ENCODE measurements at regions not wholly inside any gene's neighbourhood (a gene's known extent, or its start where the extent isn't known, plus 50 kb on each side); places are given as distances from the start of the nearest gene placed in this dataset.

GRCh38 chr6:14187406-14187805 lies 69.8 kb downstream of the CD83 start:
- DNase-seq (ENCODE audit: low read depth) = no peak
- in situ Hi-C loops (cut with HindIII; ENCODE audit: low pct_unique_long_range_greater_than_20kb, low sequenced_read_pairs) = no loop called here

DNA sequence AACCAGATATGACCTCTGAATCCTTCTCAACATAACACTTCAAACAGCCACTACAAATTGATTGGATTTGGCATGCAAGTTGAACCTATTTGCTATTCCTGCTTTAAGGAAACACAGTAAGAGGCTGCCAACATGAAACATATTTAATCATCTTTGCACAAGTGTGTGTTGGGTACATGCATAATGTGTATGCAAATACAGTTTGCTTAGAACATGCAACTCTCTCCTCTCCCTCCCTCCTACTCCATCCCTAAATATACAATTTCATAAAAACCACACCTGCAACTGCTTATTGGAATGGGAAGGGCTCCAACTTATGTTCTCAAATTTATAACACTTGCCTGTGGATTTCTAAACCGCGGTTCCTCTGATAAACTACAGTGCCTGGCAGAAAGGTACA lies 71.5 kb downstream of the CD83 start:
- no peak for DNase-seq (ENCODE audit: low read depth)

DNA sequence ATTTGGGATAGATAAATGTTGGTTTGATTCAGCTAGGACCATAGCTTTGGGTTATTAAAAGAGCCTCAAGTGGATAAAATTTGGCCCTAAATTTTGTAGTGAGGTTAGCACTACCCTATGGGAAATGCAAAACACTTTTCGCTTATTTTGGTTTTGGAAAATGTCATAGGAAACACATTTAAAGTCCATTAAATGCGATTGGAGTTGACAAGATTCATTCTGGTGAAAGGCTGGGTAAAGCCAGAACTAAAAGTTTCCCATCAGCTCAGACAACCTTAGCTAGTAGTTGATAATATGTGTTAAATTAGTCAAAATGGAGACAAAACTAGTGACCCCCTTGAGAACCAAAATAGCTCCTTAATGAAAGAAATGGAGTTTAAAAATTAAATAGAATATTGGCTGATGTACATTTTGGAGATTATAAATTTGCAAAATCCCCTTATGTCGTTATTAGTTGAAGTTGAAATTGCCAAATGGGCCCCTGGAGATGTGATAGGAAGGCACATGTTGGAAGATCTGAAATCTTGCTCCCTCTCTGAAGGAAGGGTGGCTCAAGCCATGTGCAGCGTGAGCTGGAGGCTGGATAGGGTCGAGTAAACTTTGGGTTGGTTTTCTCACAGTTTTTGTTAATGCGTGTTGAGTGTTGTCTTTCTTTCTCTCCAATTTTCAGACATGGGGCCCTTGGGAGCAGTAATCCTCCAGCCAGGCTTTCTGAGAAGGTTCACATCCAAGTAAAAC lies 72.8 kb downstream of the CD83 start:
- DNase-seq (ENCODE audit: low read depth) = no peak
- in situ Hi-C loops (cut with HindIII; ENCODE audit: low pct_unique_long_range_greater_than_20kb, low sequenced_read_pairs) = no loop called here

More for the DNA sequence above, 71.5 kb downstream of the CD83 start:
- in situ Hi-C loops (cut with HindIII; ENCODE audit: low pct_unique_long_range_greater_than_20kb, low sequenced_read_pairs) = no loop called here

DNA sequence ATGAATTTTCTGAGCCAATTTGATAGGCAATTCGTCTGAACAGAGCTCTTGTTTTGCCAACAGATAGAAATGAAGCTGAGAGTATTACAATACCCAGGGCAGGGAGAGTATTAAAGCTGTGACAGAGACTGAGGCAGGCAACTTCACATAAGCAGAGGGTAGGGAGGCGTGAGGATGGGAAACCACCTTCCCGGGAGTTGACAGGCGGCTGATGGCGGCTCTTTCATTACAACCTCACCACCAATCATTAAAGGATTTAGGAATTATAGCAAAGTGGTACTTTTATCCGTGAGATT lies 73.3 kb downstream of the CD83 start:
- DNase-seq (ENCODE audit: low read depth) = no peak
- in situ Hi-C loops (cut with HindIII; ENCODE audit: low pct_unique_long_range_greater_than_20kb, low sequenced_read_pairs) = no loop called here

GRCh38 chr6:14191761-14192160 lies 74.2 kb downstream of the CD83 start:
- DNase-seq (ENCODE audit: low read depth) = no peak
- in situ Hi-C loops (cut with HindIII; ENCODE audit: low pct_unique_long_range_greater_than_20kb, low sequenced_read_pairs) = no loop called here

GRCh38 chr6:14192216-14192788 lies 74.7 kb downstream of the CD83 start:
- in situ Hi-C loops (cut with HindIII; ENCODE audit: low pct_unique_long_range_greater_than_20kb, low sequenced_read_pairs) = no loop called here

DNA sequence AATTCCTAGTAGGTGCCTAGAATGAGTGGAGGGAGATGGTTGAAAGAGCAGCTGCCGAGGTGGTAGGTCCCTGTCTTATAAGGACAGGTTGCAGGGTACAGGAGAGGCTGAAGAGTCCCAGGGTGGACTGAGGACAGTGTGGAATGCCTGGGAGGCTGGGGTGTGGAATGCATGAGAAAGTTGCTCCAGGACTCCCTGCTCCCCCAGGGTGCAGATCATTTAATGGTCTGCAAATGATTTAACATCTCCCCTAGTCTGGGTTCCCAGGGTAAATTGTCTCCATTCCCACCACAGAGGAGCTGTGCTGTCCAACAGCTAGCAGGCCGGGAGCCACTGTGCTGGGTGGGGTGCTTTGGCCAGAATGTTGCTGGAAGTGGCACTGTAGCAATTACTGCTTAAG lies 76.0 kb downstream of the CD83 start:
- DNase-seq (ENCODE audit: low read depth) = no peak
- in situ Hi-C loops (cut with HindIII; ENCODE audit: low pct_unique_long_range_greater_than_20kb, low sequenced_read_pairs) = no loop called here

More at GRCh38 chr6:14192216-14192788, 74.7 kb downstream of the CD83 start:
- DNase-seq (ENCODE audit: low read depth) = no peak

DNA sequence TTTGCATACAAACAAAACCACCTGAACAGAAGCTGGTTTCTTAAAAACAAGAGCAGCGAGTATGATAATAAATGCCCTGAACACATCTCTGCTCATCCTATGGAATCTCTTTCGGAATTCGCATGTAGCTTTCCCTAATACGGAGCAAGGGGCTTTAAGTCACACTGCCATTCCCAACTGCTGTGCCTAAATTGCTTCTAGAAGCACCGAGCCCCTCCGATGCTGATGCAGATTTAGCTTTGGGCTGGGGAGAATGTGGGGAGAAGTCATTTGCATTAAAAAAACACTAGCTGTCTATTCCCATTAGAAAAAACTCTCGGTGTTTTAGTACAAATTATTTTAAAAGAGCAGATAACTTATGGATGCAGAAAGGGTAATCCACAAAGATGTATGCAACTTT lies 76.9 kb downstream of the CD83 start:
- DNase-seq (ENCODE audit: low read depth) = no peak
- in situ Hi-C loops (cut with HindIII; ENCODE audit: low pct_unique_long_range_greater_than_20kb, low sequenced_read_pairs) = no loop called here

- DNase-seq (ENCODE audit: low read depth) = no peak
- in situ Hi-C loops (cut with HindIII; ENCODE audit: low pct_unique_long_range_greater_than_20kb, low sequenced_read_pairs) = no loop called here
Measured at GRCh38 chr6:14194976-14195375, 77.4 kb downstream of the CD83 start.

DNA sequence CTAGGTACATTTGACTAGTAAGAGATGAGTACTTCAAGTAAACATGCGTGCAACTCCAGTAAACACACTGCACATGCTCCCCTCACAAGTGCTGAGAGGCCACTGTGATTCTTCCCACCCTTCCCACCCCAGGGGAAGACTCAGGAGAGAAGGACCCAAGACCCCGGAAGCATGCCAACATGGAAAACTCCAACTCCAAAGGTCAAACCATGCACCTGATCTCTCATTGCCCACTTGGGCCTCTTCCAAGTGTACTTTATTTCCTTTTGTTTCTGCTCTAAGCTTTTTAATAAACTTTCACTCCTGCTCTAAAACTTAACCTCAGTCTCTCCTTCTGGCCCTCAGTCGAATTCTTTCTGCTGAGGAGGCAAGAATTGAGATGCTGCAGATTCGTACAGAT lies 78.5 kb downstream of the CD83 start:
- no peak for DNase-seq (ENCODE audit: low read depth)
- in situ Hi-C loops (cut with HindIII; ENCODE audit: low pct_unique_long_range_greater_than_20kb, low sequenced_read_pairs) = no loop called here

DNA sequence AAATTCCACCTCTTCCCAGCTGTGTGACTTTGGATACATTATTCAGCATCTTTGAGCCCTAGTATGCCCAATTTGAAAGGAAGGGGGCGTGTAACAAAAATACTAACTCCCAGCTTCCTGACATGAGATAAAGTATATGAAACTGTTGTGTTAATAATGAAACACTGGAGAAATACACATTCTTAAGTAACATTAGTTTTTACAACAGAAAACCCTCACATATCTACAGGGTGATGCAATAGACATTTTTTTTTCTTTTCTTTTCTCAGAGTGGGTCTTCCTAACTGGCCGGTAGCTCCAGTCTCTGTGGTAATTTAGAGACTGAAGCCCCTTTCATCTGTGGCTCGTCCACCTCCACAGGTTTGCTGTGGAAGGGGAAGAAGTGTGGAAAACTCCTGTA lies 79.5 kb downstream of the CD83 start:
- in situ Hi-C loops (cut with HindIII; ENCODE audit: low pct_unique_long_range_greater_than_20kb, low sequenced_read_pairs) = no loop called here
- no peak for DNase-seq (ENCODE audit: low read depth)

GRCh38 chr6:14200047-14200446 lies 82.5 kb downstream of the CD83 start:
- in situ Hi-C loops (cut with HindIII; ENCODE audit: low pct_unique_long_range_greater_than_20kb, low sequenced_read_pairs) = no loop called here
- no peak for DNase-seq (ENCODE audit: low read depth)

DNA sequence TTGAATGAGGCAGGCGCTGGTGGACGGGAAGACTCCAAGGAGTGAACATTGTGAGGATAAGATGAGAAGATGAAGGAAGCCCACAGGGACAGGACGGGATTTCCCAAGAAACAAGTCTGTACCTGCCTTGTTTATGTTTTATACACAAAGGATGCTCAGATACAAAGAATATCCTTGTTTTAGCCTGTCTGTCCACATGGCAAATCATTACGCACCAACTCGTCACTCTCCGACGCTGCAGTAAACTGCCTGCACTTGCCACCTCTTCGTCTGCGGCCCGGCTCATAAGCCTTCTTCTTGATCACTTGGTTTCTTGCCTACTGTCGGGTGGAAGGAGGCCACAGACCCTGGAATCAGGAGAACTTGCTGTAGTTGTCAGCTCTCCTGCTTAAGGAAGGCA lies 85.4 kb downstream of the CD83 start:
- no peak for DNase-seq (ENCODE audit: low read depth)
- in situ Hi-C loops (cut with HindIII; ENCODE audit: low pct_unique_long_range_greater_than_20kb, low sequenced_read_pairs) = no loop called here

DNA sequence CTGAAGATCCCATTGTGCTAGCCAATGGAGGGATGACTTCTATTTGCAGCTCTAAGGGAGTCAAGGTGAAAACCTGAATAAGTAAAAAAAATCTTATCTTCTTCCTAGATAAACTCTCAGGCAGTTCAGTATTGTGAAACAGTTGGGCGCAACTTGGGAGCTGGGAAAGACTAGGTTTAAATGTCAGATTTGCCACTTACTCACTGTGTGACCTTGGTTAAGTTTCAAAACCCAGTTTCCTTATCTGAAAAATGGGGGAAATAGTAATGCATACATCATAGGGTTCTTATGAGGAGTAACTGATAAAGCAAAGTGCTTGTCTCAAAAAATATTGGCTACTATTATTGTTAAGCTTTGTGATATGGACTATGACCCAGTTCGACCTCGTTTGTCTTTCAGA lies 88.8 kb downstream of the CD83 start:
- in situ Hi-C loops (cut with HindIII; ENCODE audit: low pct_unique_long_range_greater_than_20kb, low sequenced_read_pairs) = no loop called here
- no peak for DNase-seq (ENCODE audit: low read depth)

- in situ Hi-C loops (cut with HindIII; ENCODE audit: low pct_unique_long_range_greater_than_20kb, low sequenced_read_pairs) = no loop called here
- DNase-seq (ENCODE audit: low read depth) = peak; percentile 71
Measured at GRCh38 chr6:14207448-14207847, 89.9 kb downstream of the CD83 start.

- DNase-seq (ENCODE audit: low read depth) = no peak
- in situ Hi-C loops (cut with HindIII; ENCODE audit: low pct_unique_long_range_greater_than_20kb, low sequenced_read_pairs) = no loop called here
Measured at GRCh38 chr6:14209000-14209399, 91.4 kb downstream of the CD83 start.

GRCh38 chr6:14210077-14210476 lies 92.5 kb downstream of the CD83 start:
- in situ Hi-C loops (cut with HindIII; ENCODE audit: low pct_unique_long_range_greater_than_20kb, low sequenced_read_pairs) = no loop called here
- no peak for DNase-seq (ENCODE audit: low read depth)

DNA sequence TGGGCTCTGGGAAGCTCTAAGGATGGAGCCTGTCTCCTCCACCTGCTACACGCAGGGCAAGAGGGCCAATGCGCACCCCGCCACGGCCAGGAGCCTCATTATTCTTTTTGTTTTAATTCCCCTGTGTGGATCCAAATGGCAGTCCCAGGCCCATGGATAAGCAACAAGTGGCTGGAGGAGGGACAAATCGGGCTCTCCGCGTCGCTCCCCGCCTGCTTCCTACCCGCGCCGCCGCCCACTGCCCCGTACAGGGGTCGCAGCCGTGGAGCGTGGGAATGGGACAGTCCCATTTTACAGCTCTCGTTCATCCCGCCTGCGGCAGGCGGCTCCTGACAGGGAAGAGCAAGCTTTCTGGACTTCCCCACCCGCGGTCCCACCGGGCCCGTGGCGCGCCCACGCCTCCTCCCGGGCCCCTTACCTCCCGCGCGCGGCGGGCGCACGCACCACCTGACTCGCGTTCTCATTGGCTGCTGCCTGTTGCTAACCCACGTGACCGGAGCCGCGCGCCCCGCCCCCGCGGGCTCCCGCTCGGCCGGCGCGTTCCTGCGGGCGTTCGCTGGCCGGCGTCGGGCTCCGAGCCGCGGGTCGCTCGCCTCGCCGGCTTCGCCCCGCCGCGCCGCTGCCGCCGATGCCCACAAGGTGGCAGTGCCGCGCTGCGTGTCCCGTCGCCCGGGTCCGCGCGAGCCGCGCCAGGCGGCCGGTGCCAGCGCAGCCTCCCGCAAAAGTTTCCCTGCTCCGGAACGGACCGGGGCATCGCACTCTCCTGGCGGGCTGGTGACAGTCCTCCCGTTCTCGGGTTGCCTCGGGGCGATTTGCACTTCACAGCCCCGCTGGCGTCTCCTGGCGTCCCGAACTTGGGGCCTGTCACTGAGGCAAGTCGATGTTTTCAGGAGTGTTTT lies 93.3 kb downstream of the CD83 start:
- peak; percentile 85 for DNase-seq (ENCODE audit: low read depth)
- in situ Hi-C loops (cut with HindIII; ENCODE audit: low pct_unique_long_range_greater_than_20kb, low sequenced_read_pairs) = no loop called here

GRCh38 chr6:14211562-14211942 lies 94.0 kb downstream of the CD83 start:
- no peak for DNase-seq (ENCODE audit: low read depth)

More at GRCh38 chr6:14211562-14211942, 94.0 kb downstream of the CD83 start:
- in situ Hi-C loops (cut with HindIII; ENCODE audit: low pct_unique_long_range_greater_than_20kb, low sequenced_read_pairs) = no loop called here

Data from Caki2 (cell line).